Upper lobe of left lung (tissue), 6 donors: ENCODE measurements at regions not wholly inside any gene's neighbourhood (a gene's known extent, or its start where the extent isn't known, plus 50 kb on each side); places are given as distances from the start of the nearest gene placed in this dataset.

Experiments used
- ATAC-seq, 2 donors: fragments of 200-7000 bp; cut with Tn5 transposase; one replicate each; pipeline ENCODE4 v1.9.1; 2022; ENCODE audit warnings: mild to moderate bottlenecking in 2 of 2, moderate library complexity in 2 of 2; ENCODE audit not compliant: low FRiP score in 2 of 2
- DNase-seq, 2 donors: peaks; one replicate each; pipeline ENCODE4 v3.0.0-alpha.2; 2019 to 2020
- H3K27ac ChIP-seq, 4 donors: fragments of 200-600 bp; sonication (generic); one replicate each; pipeline ENCODE4 v1.5.1; 2016 to 2019
- H3K27me3 ChIP-seq, 4 donors: fragments of 200-600 bp; sonication (generic); one replicate each; pipeline ENCODE4 v1.5.1; 2017 to 2019
- H3K36me3 ChIP-seq, 4 donors: fragments of 200-600 bp; sonication (generic); one replicate each; pipeline ENCODE4 v1.5.1; 2016 to 2019
- H3K4me1 ChIP-seq, 4 donors: fragments of 200-600 bp; sonication (generic); one replicate each; pipeline ENCODE4 v1.5.1; 2018 to 2019
- H3K4me3 ChIP-seq, 4 donors: fragments of 200-600 bp; sonication (generic); one replicate each; pipeline ENCODE4 v1.5.1; 2017 to 2019; ENCODE audit warnings: mild to moderate bottlenecking in 2 of 4, moderate library complexity in 1 of 4
- H3K9me3 ChIP-seq, 4 donors: fragments of 200-600 bp; sonication (generic); one replicate each; pipeline ENCODE4 v1.5.1; 2018 to 2019
- EP300 ChIP-seq, 4 donors: sonication (generic); formaldehyde crosslinking; IDR thresholded peaks; one replicate each; pipeline ENCODE4 v1.5.1; 2017; ENCODE audit warnings: antibody characterized with exemption in 4 of 4, control low read depth in 2 of 4
- POLR2A ChIP-seq, 4 donors: fragments of 450-650 bp; IDR thresholded peaks; one replicate each; pipeline ENCODE4 v1.5.1; 2016 to 2017; ENCODE audit warnings: antibody characterized with exemption in 4 of 4, mild to moderate bottlenecking in 2 of 4
- POLR2AphosphoS5 ChIP-seq, 2 donors: sonication (generic); formaldehyde crosslinking; IDR thresholded peaks; one replicate each; pipeline ENCODE4 v1.5.1; 2017; ENCODE audit warnings: antibody characterized with exemption in 2 of 2
- WGBS, 2 donors: methylation state at CpG; one replicate each; pipeline ENCODE4 v1.1.5; 2017 to 2018; 5-methylcytosine and 5-hydroxymethylcytosine counted together
- TF ChIP-seq, protein P1 (sequence below), 6 experiments: fragments of 450-650 bp in 4 of 6; fragments of 200-600 bp in 2 of 6; sonication (generic) in 2 of 6; IDR thresholded peaks; one replicate each; pipeline ENCODE4 v1.5.1; 2016 to 2019; ENCODE audit warnings: antibody characterized with exemption in 6 of 6
- donor health status: DM: no; HTN: no; CAD: no; lungs with moderate emphysema.
- donor health status: DM: no; HTN: yes; CAD: no; lungs with severe emphysema.

DNA sequence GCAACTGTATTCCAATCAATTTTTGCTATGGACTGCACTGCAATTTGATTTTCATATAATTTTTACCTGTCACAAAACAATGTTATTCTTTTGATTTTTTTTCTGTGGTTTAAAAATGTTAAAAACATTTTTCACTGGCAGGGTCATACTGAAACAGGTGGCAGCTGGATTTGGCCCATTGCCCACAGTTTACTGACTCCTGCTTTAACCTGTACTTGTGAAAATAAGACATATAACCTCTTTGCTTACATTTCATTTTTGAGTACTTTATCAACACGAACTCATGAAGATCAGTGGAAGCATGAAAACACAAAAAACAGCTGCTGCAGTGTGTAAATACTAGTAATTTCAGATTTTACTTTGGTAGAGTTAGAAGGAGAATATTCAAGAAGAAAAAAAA lies 313.1 kb downstream of the WDR72 start:
- Histone ChIP-seq H3K9me3 (no peaks in the 10 kb centered on the region), H3K36me3 (no peaks in the 10 kb centered on the region), H3K27me3 (no peaks in the 10 kb centered on the region), H3K27ac (no peak overlapping the region), H3K4me3 (no peak overlapping the region), H3K4me1 (no peaks in the 10 kb centered on the region)
- DNase-seq (no peak), ATAC-seq (no peak)
- 20 to 23% methylated on average over 1 of the region's 1 CpG for WGBS, 2 donors
- TF ChIP-seq POLR2A (IDR thresholded peaks at IDR 0.05) (no peak), POLR2AphosphoS5 (IDR thresholded peaks at IDR 0.05) (no peak), EP300 (IDR thresholded peaks at IDR 0.05) (no peak)
- TF ChIP-seq, protein P1, sequence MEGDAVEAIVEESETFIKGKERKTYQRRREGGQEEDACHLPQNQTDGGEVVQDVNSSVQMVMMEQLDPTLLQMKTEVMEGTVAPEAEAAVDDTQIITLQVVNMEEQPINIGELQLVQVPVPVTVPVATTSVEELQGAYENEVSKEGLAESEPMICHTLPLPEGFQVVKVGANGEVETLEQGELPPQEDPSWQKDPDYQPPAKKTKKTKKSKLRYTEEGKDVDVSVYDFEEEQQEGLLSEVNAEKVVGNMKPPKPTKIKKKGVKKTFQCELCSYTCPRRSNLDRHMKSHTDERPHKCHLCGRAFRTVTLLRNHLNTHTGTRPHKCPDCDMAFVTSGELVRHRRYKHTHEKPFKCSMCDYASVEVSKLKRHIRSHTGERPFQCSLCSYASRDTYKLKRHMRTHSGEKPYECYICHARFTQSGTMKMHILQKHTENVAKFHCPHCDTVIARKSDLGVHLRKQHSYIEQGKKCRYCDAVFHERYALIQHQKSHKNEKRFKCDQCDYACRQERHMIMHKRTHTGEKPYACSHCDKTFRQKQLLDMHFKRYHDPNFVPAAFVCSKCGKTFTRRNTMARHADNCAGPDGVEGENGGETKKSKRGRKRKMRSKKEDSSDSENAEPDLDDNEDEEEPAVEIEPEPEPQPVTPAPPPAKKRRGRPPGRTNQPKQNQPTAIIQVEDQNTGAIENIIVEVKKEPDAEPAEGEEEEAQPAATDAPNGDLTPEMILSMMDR (IDR thresholded peaks at IDR 0.05) = no peak

GRCh38 chr15:53445531-53445930 lies 313.9 kb downstream of the WDR72 start:
- Histone ChIP-seq H3K36me3 (no peaks in the 10 kb centered on the region), H3K27me3 (no peaks in the 10 kb centered on the region), H3K9me3 (no peaks in the 10 kb centered on the region), H3K4me1 (no peaks in the 10 kb centered on the region), H3K27ac (no peak overlapping the region), H3K4me3 (no peak overlapping the region)
- TF ChIP-seq POLR2AphosphoS5 (IDR thresholded peaks at IDR 0.05) = no peak
- TF ChIP-seq POLR2A (IDR thresholded peaks at IDR 0.05) = no peak
- no peak for TF ChIP-seq EP300 (IDR thresholded peaks at IDR 0.05)
- TF ChIP-seq, protein P1 (IDR thresholded peaks at IDR 0.05) = no peak
- no peak for DNase-seq
- WGBS, 2 donors = 85 to 87% methylated on average over 7 of the region's 7 CpGs
- no peak for ATAC-seq

GRCh38 chr15:53437985-53438841 lies 321.2 kb downstream of the WDR72 start:
- TF ChIP-seq EP300 (IDR thresholded peaks at IDR 0.05) (no peak), POLR2A (IDR thresholded peaks at IDR 0.05) (no peak), POLR2AphosphoS5 (IDR thresholded peaks at IDR 0.05) (no peak)
- TF ChIP-seq, protein P1 (IDR thresholded peaks at IDR 0.05) = no peak
- WGBS, 2 donors = 60 to 63% methylated on average over 5 of the region's 5 CpGs
- Histone ChIP-seq H3K36me3 (no peaks in the 10 kb centered on the region), H3K27ac (no peak overlapping the region), H3K4me1 (no peaks in the 10 kb centered on the region), H3K27me3 (no peaks in the 10 kb centered on the region), H3K4me3 (no peak overlapping the region), H3K9me3 (no peaks in the 10 kb centered on the region)
- DNase-seq (no peak), ATAC-seq (no peak)

GRCh38 chr15:53437366-53437765 lies 322.1 kb downstream of the WDR72 start:
- Histone ChIP-seq H3K4me3 (no peak overlapping the region), H3K27ac (no peak overlapping the region), H3K9me3 (no peaks in the 10 kb centered on the region), H3K4me1 (no peaks in the 10 kb centered on the region), H3K36me3 (no peaks in the 10 kb centered on the region), H3K27me3 (no peaks in the 10 kb centered on the region)
- ATAC-seq = no peak
- 76 to 92% methylated on average over 2 of the region's 2 CpGs for WGBS, 2 donors
- TF ChIP-seq, protein P1 (IDR thresholded peaks at IDR 0.05) = no peak
- TF ChIP-seq POLR2AphosphoS5 (IDR thresholded peaks at IDR 0.05) = no peak
- no peak for TF ChIP-seq EP300 (IDR thresholded peaks at IDR 0.05)
- DNase-seq = no peak

DNA sequence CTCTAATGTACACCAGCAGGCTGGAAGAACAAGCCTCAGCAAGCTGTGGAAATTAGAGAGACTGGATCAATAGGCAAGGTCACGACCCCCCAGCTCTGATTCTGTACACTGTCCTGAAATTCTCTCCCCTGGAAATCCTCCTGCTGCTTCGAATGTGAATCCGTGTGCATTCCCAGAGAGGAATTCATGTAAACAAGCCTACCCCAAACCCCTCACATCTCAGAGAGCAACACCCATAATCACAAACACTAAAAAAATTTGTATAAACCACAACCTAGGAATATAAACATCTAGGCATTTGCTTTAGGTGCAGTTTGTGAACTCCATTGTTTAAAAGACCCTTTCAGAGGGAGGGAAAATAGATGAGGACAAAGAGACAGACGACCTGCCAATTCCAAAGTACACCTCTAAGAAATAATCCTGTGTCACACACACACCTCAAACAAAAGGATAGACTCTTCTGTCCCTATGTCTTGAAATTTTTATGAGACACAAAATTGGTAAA lies 325.2 kb downstream of the WDR72 start:
- WGBS, 2 donors = 34 to 44% methylated on average over 4 of the region's 4 CpGs
- Histone ChIP-seq H3K27me3 (no peaks in the 10 kb centered on the region), H3K36me3 (no peaks in the 10 kb centered on the region), H3K27ac (no peak overlapping the region), H3K9me3 (no peaks in the 10 kb centered on the region), H3K4me3 (no peak overlapping the region), H3K4me1 (no peaks in the 10 kb centered on the region)
- DNase-seq (no peak), ATAC-seq (no peak)
- TF ChIP-seq POLR2AphosphoS5 (IDR thresholded peaks at IDR 0.05) (no peak), EP300 (IDR thresholded peaks at IDR 0.05) (no peak), POLR2A (IDR thresholded peaks at IDR 0.05) (no peak)
- TF ChIP-seq, protein P1 (IDR thresholded peaks at IDR 0.05) = no peak
